ENCODE measurements at regions not wholly inside any gene's neighbourhood (a gene's known extent, or its start where the extent isn't known, plus 50 kb on each side); places are given as distances from the start of the nearest gene placed in this dataset.

DNA sequence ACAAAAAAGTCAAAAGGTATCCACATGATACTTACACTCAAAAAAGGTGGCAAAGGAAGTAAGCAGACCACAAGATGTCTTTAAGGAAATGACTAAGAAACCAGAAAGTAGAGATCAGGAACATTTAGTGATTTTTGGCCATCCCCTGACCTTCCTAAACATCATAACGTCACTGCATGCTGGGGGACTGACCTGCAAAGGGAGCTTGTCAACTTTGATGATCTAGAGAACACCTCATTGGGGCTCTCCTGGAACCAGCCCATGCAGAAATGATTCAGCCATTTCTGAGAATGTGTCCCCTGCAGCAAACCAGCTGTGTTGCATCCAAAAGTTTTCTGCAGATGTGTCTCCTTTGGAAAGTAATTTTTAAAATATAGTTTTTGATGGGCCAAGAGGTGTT, 152.2 kb upstream of the RASSF8 start:
- TF ChIP-seq POLR2A (IDR thresholded peaks at IDR 0.05) (no peak), EP300 (IDR thresholded peaks at IDR 0.05) (no peak), CTCF (IDR thresholded peaks at IDR 0.05) (no peak), POLR2AphosphoS5 (IDR thresholded peaks at IDR 0.05) (no peak)
